ENCODE measurements at regions not wholly inside any gene's neighbourhood (a gene's known extent, or its start where the extent isn't known, plus 50 kb on each side); places are given as distances from the start of the nearest gene placed in this dataset.

DNA sequence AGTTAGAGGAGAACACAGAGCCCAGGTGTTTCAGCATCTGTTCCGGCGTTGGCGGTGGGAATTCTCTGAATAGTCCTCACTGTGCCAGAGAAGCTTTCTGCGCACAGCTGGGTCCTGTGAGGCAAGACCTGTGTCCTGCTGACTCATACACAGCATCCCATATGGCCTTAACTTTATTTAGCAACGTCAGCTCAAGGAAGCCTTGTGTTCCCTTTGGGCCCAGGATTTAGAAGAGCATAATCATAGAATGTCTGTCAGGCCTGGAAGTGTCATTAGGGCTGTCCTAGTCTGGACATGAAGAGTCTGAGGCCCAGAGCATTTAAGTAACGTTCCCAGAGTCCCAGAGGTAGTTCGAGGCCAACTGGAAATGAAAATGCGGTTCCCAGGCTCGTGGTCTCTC is 188.6 kb upstream of the DMRT1 start:
- intact Hi-C loops (cut with DNase I, micrococcal nuclease): no loop called here
- Histone ChIP-seq H3K36me3 (ENCODE audit: low read depth) (no peaks in the 10 kb centered on the region), H3K4me3 (no peak overlapping the region), H3K9me3 (no peaks in the 10 kb centered on the region), H3K4me1 (ENCODE audit: low read depth) (peaks cover 4% of the 10 kb centered on the region)
- TF ChIP-seq, protein P1, sequence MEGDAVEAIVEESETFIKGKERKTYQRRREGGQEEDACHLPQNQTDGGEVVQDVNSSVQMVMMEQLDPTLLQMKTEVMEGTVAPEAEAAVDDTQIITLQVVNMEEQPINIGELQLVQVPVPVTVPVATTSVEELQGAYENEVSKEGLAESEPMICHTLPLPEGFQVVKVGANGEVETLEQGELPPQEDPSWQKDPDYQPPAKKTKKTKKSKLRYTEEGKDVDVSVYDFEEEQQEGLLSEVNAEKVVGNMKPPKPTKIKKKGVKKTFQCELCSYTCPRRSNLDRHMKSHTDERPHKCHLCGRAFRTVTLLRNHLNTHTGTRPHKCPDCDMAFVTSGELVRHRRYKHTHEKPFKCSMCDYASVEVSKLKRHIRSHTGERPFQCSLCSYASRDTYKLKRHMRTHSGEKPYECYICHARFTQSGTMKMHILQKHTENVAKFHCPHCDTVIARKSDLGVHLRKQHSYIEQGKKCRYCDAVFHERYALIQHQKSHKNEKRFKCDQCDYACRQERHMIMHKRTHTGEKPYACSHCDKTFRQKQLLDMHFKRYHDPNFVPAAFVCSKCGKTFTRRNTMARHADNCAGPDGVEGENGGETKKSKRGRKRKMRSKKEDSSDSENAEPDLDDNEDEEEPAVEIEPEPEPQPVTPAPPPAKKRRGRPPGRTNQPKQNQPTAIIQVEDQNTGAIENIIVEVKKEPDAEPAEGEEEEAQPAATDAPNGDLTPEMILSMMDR (IDR thresholded peaks at IDR 0.05): no peak
- peak; percentile 50 for ATAC-seq
- DNase-seq: no peak

DNA sequence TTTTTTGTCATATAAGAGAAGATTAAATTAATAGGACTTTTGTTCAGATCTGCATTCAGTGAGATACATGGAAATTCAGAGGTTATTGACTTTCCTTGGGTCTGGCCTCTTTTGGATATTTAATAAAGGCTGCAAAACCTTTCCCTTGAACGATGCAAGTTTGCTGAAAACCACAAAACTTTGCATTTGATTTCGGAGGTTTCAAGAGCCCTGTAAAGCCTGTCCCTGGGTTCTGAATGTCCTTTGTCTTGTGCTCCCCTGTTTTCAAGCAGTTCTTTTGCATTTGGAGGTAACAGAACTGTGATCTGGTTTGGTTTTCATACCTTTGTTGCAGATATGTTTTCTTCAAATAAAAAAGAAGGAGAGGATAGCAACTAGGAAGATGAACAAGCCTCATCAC is 188.1 kb upstream of the DMRT1 start:
- intact Hi-C loops (cut with DNase I, micrococcal nuclease): no loop called here
- DNase-seq: no peak
- Histone ChIP-seq H3K4me1 (ENCODE audit: low read depth) (peaks cover 4% of the 10 kb centered on the region), H3K9me3 (no peaks in the 10 kb centered on the region), H3K36me3 (ENCODE audit: low read depth) (no peaks in the 10 kb centered on the region), H3K4me3 (no peak overlapping the region)
- no peak for ATAC-seq
- TF ChIP-seq, protein P1 (IDR thresholded peaks at IDR 0.05): no peak

DNA sequence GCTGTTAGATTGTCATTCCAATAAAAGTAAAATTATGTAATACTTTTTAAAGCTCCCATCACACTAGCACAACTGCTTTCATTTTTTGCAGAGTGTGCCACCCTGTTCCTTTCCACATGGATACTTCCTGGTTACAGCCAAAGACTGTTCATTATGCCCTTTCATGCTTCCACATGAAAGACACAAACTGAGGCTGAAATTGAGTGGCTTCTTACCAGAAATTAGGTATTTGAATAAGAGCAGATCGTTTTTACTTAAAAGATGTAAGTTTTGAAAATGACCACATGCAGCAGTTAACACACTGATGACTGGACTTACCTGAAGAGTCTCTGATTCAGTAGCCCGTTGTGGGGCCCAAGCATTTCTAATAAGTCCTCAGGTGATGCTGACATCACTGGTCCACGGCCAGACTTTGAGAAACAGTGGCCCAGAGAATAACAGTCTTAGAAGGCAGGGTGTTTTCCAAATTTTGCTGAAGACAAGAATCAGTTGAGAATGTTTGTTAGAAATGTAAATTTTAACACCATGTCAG is 187.6 kb upstream of the DMRT1 start:
- Histone ChIP-seq H3K4me3 (no peak overlapping the region), H3K9me3 (no peaks in the 10 kb centered on the region), H3K4me1 (ENCODE audit: low read depth) (peaks cover 4% of the 10 kb centered on the region), H3K36me3 (ENCODE audit: low read depth) (no peaks in the 10 kb centered on the region)
- ATAC-seq: peak; percentile 39
- TF ChIP-seq, protein P1 (IDR thresholded peaks at IDR 0.05): no peak
- DNase-seq: no peak
- intact Hi-C loops (cut with DNase I, micrococcal nuclease): no loop called here

DNA sequence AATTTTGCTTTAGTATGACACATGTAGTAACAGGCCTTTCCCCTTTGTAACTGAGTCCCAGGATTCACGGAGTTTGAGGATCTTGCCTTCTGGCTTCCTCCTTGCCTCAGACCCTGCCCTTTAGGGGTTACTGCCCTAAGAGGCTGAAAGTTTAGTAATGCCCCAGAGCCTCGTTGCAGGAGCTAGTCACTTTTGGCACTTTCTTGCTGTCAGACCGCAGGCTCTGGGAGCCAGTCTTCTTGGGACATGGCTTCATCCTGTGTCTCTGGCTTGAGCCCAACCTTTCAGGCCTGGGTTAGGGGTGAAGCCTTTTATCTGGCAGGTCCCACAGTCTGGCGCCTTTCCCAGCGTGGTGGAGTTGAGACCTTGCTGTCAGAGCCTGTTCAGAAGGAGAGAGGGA is 185.6 kb upstream of the DMRT1 start:
- TF ChIP-seq, protein P1 (IDR thresholded peaks at IDR 0.05): no peak
- H3K9me3 ChIP-seq: no peaks in the 10 kb centered on the region
- intact Hi-C loops (cut with DNase I, micrococcal nuclease): no loop called here
- no peaks in the 10 kb centered on the region for H3K36me3 ChIP-seq (ENCODE audit: low read depth)
- ATAC-seq (no peak), DNase-seq (peak in 1 of 3 donors; percentile 54)
- no peak overlapping the region for H3K4me3 ChIP-seq
- peaks cover 4% of the 10 kb centered on the region for H3K4me1 ChIP-seq (ENCODE audit: low read depth)

DNA sequence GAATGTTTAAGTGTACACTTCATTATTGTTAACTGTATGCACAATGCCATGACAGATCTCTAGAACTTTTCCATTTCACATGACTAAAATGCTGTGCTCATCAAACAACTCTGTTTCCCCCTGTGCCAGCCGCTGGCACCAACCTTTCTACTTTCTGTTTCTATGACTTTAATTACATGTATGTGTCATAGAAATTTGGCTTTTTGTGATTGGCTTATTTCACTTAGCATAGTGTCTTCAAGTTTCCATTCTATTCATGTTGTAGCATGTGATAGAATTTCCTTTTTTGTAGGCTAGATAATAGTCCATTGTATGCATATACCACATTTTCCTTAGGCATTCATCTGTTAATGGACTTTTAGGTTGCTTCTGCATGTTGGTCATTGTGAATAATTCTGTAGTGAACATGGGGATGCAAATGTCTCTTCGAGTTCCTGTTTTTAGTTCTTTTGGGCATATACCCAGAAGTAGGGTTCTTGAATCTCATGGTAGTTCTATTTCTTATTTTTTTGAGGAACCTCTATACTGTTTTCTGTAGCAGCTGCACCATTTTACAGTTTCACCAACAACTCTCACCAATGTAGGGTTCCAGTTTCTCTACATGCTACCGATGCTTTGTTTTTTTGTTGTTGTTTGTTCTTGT is 184.4 kb upstream of the DMRT1 start:
- ATAC-seq (peak; percentile 63), DNase-seq (no peak)
- intact Hi-C loops (cut with DNase I, micrococcal nuclease): no loop called here
- TF ChIP-seq, protein P1 (IDR thresholded peaks at IDR 0.05): no peak
- no peaks in the 10 kb centered on the region for H3K9me3 ChIP-seq
- peaks cover 4% of the 10 kb centered on the region for H3K4me1 ChIP-seq (ENCODE audit: low read depth)
- no peaks in the 10 kb centered on the region for H3K36me3 ChIP-seq (ENCODE audit: low read depth)
- H3K4me3 ChIP-seq: no peak overlapping the region
